Spleen (tissue), 11 donors: ENCODE measurements at regions not wholly inside any gene's neighbourhood (a gene's known extent, or its start where the extent isn't known, plus 50 kb on each side); places are given as distances from the start of the nearest gene placed in this dataset.

ENCODE experiments used
- DNase-seq: peaks from one replicate; pipeline ENCODE4 v3.0.0-alpha.2; 2020
- H3K27ac ChIP-seq, 8 donors: fragments of 200-600 bp; sonication (generic) in 7 of 8; 1 replicate in 4 of 8; 2 replicates in 4 of 8; pipeline versions ENCODE4 v1.5.0 to v1.8.0; 2016 to 2021; ENCODE audit warnings: inconsistent platforms in 4 of 8, mild to moderate bottlenecking in 4 of 8, moderate library complexity in 1 of 8
- H3K27me3 ChIP-seq, 7 donors: fragments of 200-600 bp; sonication (generic) in 6 of 7; replicated peaks in 1 of 7; 1 replicate in 4 of 7; 2 replicates in 3 of 7; pipeline versions ENCODE4 v1.5.0 to v1.8.0; 2016 to 2021; ENCODE audit warnings: inconsistent platforms in 3 of 7, mild to moderate bottlenecking in 1 of 7
- H3K36me3 ChIP-seq, 6 donors: fragments of 200-600 bp; sonication (generic) in 5 of 6; 1 replicate in 4 of 6; 2 replicates in 2 of 6; pipeline versions ENCODE4 v1.5.0 to v1.8.0; 2016 to 2021; ENCODE audit warnings: inconsistent platforms in 2 of 6
- H3K4me1 ChIP-seq, 6 donors: fragments of 200-600 bp; sonication (generic) in 5 of 6; 1 replicate in 3 of 6; 2 replicates in 3 of 6; pipeline versions ENCODE4 v1.5.0 to v1.8.0; 2016 to 2021; ENCODE audit warnings: inconsistent platforms in 3 of 6
- H3K4me3 ChIP-seq, 8 donors: fragments of 200-600 bp; sonication (generic) in 7 of 8; 1 replicate in 4 of 8; 2 replicates in 4 of 8; pipeline versions ENCODE4 v1.5.0 to v1.8.0; 2016 to 2021; ENCODE audit warnings: inconsistent platforms in 4 of 8, mild to moderate bottlenecking in 4 of 8, moderate library complexity in 2 of 8
- H3K9me3 ChIP-seq, 8 donors: fragments of 200-600 bp; sonication (generic) in 7 of 8; 1 replicate in 4 of 8; 2 replicates in 4 of 8; pipeline versions ENCODE4 v1.5.0 to v1.8.0; 2016 to 2021; ENCODE audit warnings: inconsistent platforms in 4 of 8
- POLR2A ChIP-seq, 3 donors: fragments of 450-650 bp; IDR thresholded peaks; one replicate each; pipeline ENCODE4 v1.5.1; 2017; ENCODE audit warnings: antibody characterized with exemption in 3 of 3, mild to moderate bottlenecking in 1 of 3
- POLR2AphosphoS5 ChIP-seq, 3 donors: sonication (generic); formaldehyde crosslinking; IDR thresholded peaks; one replicate each; pipeline ENCODE4 v1.5.1; 2017; ENCODE audit warnings: antibody characterized with exemption in 3 of 3
- WGBS, 5 donors: extraction: QIAGEN DNeasy Blood & Tissue Kit in 3 of 5; methylation state at CpG; one replicate each; pipeline versions ENCODE4 v1.1.5 to v1.1.7; 2013 to 2018; 5-methylcytosine and 5-hydroxymethylcytosine counted together
- intact Hi-C: fragments of 100-400 bp; cut with DNase I; formaldehyde crosslinking; loops from one replicate; pipeline ENCODE4 v1.15.0; 2023; ENCODE audit warnings: low total_unique reads
- TF ChIP-seq, protein P1 (sequence below), 11 experiments: fragments of 200-600 bp in 7 of 11; fragments of 450-650 bp in 4 of 11; sonication (generic) in 4 of 11; IDR thresholded peaks in 8 of 11; conservative IDR thresholded peaks in 3 of 11; 1 replicate in 7 of 11; 2 replicates in 4 of 11; pipeline versions ENCODE4 v1.4.0 to v1.8.0; 2016 to 2021; ENCODE audit warnings: antibody characterized with exemption in 11 of 11, inconsistent platforms in 4 of 11, mild to moderate bottlenecking in 1 of 11
- donor health status: healthy with polysubstance abuse.
- donor health status: DM: no; HTN: no; CAD: no; lungs with moderate emphysema.
- donor health status: DM: no; HTN: no; CAD: no.
- donor health status: Bipolar disorder and iron deficiency.
- donor health status: healthy.
- donor health status: DM: no; HTN: no; CAD: no.
- donor health status: DM: yes; HTN: yes; CAD: no.

- Histone ChIP-seq H3K36me3 (no peaks in the 10 kb centered on the region), H3K4me3 (no peak overlapping the region), H3K27me3 (no peaks in the 10 kb centered on the region), H3K27ac (no peak overlapping the region), H3K4me1 (no peaks in the 10 kb centered on the region), H3K9me3 (peaks cover 0 to 6% (median 0%) of the 10 kb centered on the region in 8 donors)
- intact Hi-C loops, result no loop called here
- TF ChIP-seq, protein P1, sequence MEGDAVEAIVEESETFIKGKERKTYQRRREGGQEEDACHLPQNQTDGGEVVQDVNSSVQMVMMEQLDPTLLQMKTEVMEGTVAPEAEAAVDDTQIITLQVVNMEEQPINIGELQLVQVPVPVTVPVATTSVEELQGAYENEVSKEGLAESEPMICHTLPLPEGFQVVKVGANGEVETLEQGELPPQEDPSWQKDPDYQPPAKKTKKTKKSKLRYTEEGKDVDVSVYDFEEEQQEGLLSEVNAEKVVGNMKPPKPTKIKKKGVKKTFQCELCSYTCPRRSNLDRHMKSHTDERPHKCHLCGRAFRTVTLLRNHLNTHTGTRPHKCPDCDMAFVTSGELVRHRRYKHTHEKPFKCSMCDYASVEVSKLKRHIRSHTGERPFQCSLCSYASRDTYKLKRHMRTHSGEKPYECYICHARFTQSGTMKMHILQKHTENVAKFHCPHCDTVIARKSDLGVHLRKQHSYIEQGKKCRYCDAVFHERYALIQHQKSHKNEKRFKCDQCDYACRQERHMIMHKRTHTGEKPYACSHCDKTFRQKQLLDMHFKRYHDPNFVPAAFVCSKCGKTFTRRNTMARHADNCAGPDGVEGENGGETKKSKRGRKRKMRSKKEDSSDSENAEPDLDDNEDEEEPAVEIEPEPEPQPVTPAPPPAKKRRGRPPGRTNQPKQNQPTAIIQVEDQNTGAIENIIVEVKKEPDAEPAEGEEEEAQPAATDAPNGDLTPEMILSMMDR (IDR thresholded peaks at IDR 0.05 in 8 of 11, conservative IDR thresholded peaks at IDR 0.05 in 3 of 11), result no peak
- TF ChIP-seq POLR2A (IDR thresholded peaks at IDR 0.05) (no peak), POLR2AphosphoS5 (IDR thresholded peaks at IDR 0.05) (no peak)
- no peak for DNase-seq
- 65 to 87% (median 72%) methylated on average over 4 to 5 of the region's 5 CpGs for WGBS, 5 donors
Measured at GRCh38 chr6:112701201-112701600, 354.1 kb downstream of the RFPL4B start.

DNA sequence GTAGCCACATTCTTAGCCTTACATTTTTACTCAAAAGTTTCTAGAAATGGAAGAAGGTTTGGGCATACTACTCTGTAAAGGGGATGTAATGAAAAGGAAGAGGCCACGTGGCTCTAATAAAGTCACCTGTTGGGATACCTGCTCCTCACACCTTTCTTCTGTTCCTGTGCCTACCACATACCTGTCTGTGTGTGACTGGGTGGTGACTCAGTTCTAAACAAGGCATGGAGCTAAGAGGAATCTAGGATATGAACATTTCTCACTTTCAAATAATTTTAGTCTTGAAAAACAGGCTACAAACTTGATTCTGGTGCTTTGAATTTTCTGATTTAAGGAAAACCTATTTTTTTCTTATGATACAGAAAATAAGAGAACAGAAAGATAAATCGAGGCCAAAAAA is 363.6 kb downstream of the RFPL4B start:
- intact Hi-C loops, result no loop called here
- H3K4me3 ChIP-seq, result no peak overlapping the region
- H3K27me3 ChIP-seq, result no peaks in the 10 kb centered on the region
- TF ChIP-seq, protein P1 (IDR thresholded peaks at IDR 0.05 in 8 of 11, conservative IDR thresholded peaks at IDR 0.05 in 3 of 11), result no peak
- H3K9me3 ChIP-seq, result no peaks in the 10 kb centered on the region
- WGBS, 5 donors, result 69 to 88% (median 81%) methylated on average over 2 of the region's 2 CpGs
- H3K36me3 ChIP-seq, result no peaks in the 10 kb centered on the region
- no peak for DNase-seq
- H3K27ac ChIP-seq, result no peak overlapping the region
- H3K4me1 ChIP-seq, result no peaks in the 10 kb centered on the region

DNA sequence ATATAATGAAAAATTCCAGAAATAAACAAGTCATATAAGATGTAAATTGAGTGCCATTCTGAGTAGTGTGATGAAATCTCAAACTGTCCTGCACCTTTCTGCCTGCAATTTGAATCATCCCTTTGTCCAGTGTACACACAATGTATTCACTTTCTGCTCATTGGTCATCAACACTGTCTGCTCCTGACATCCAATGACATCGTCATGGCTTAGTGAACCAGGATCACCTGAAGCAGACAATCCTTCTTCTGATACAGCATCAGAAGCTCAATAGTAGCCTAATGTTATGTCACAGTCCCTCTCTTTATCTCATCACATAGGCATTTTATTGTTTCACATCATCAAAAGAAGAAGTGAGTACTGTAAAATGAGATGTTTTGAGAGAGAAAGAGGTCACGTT is 366.3 kb downstream of the RFPL4B start:
- H3K27me3 ChIP-seq, result no peaks in the 10 kb centered on the region
- TF ChIP-seq, protein P1 (IDR thresholded peaks at IDR 0.05 in 8 of 11, conservative IDR thresholded peaks at IDR 0.05 in 3 of 11), result no peak
- TF ChIP-seq POLR2AphosphoS5 (IDR thresholded peaks at IDR 0.05) (no peak), POLR2A (IDR thresholded peaks at IDR 0.05) (no peak)
- 88 to 92% (median 89%) methylated on average over 2 of the region's 2 CpGs for WGBS, 5 donors
- no peak overlapping the region for H3K4me3 ChIP-seq
- H3K36me3 ChIP-seq, result no peaks in the 10 kb centered on the region
- no peaks in the 10 kb centered on the region for H3K4me1 ChIP-seq
- H3K9me3 ChIP-seq, result no peaks in the 10 kb centered on the region
- no peak overlapping the region for H3K27ac ChIP-seq
- intact Hi-C loops, result no loop called here
- no peak for DNase-seq

GRCh38 chr6:112717401-112717800 is 370.3 kb downstream of the RFPL4B start:
- H3K4me3 ChIP-seq, result no peak overlapping the region
- no peaks in the 10 kb centered on the region for H3K9me3 ChIP-seq
- TF ChIP-seq POLR2AphosphoS5 (IDR thresholded peaks at IDR 0.05), result no peak
- TF ChIP-seq, protein P1 (IDR thresholded peaks at IDR 0.05 in 8 of 11, conservative IDR thresholded peaks at IDR 0.05 in 3 of 11), result no peak
- no peak for TF ChIP-seq POLR2A (IDR thresholded peaks at IDR 0.05)
- H3K4me1 ChIP-seq, result no peaks in the 10 kb centered on the region
- no peaks in the 10 kb centered on the region for H3K27me3 ChIP-seq
- H3K36me3 ChIP-seq, result no peaks in the 10 kb centered on the region
- 71 to 91% (median 78%) methylated on average over 3 of the region's 3 CpGs for WGBS, 5 donors
- DNase-seq, result no peak
- H3K27ac ChIP-seq, result no peak overlapping the region
- intact Hi-C loops, result no loop called here
